ENCODE measurements at regions not wholly inside any gene's neighbourhood (a gene's known extent, or its start where the extent isn't known, plus 50 kb on each side); places are given as distances from the start of the nearest gene placed in this dataset.

GRCh38 chr14:87824266-87824665 lies 168.7 kb downstream of the GALC start:
- CTCF ChIA-PET = no interaction called here
- no peaks in the 10 kb centered on the region for H3K4me1 Mint-ChIP-seq

GRCh38 chr14:87816416-87816815 lies 176.6 kb downstream of the GALC start:
- H3K36me3 Mint-ChIP-seq (ENCODE audit: low read depth) = no peaks in the 10 kb centered on the region
- ChIA-PET POLR2A (no interaction called here), CTCF (no interaction called here)
- H3K27ac Mint-ChIP-seq = no peak overlapping the region
- DNase-seq = no peak
- no peaks in the 10 kb centered on the region for H3K27me3 Mint-ChIP-seq
- H3K4me1 Mint-ChIP-seq = no peaks in the 10 kb centered on the region
- no peak for ATAC-seq (ENCODE audit: low read depth)
- intact Hi-C loops (cut with micrococcal nuclease) = no loop called here
- H3K9me3 Mint-ChIP-seq = no peaks in the 10 kb centered on the region
- H3K4me3 Mint-ChIP-seq = no peak overlapping the region
- TF ChIP-seq CTCF (IDR thresholded peaks at IDR 0.05) = no peak

More at GRCh38 chr14:87824266-87824665, 168.7 kb downstream of the GALC start:
- ATAC-seq (ENCODE audit: low read depth) (no peak), DNase-seq (no peak)
- Mint-ChIP-seq H3K9me3 (no peaks in the 10 kb centered on the region), H3K4me3 (no peak overlapping the region), H3K27ac (no peak overlapping the region), H3K27me3 (no peaks in the 10 kb centered on the region), H3K36me3 (ENCODE audit: low read depth) (no peaks in the 10 kb centered on the region)
- POLR2A ChIA-PET = no interaction called here
- intact Hi-C loops (cut with micrococcal nuclease) = no loop called here
- no peak for TF ChIP-seq CTCF (IDR thresholded peaks at IDR 0.05)

- no peak for ATAC-seq (ENCODE audit: low read depth)
- CTCF ChIA-PET = no interaction called here
- TF ChIP-seq CTCF (IDR thresholded peaks at IDR 0.05) = no peak
- Mint-ChIP-seq H3K4me3 (no peak overlapping the region), H3K27ac (no peak overlapping the region), H3K27me3 (no peaks in the 10 kb centered on the region), H3K36me3 (ENCODE audit: low read depth) (no peaks in the 10 kb centered on the region), H3K9me3 (no peaks in the 10 kb centered on the region), H3K4me1 (no peaks in the 10 kb centered on the region)
- intact Hi-C loops (cut with micrococcal nuclease) = no loop called here
- POLR2A ChIA-PET = no interaction called here
- DNase-seq = no peak
Observed at GRCh38 chr14:87815121-87815520, 177.9 kb downstream of the GALC start.

- Mint-ChIP-seq H3K9me3 (no peaks in the 10 kb centered on the region), H3K27me3 (no peaks in the 10 kb centered on the region), H3K27ac (no peak overlapping the region), H3K4me3 (no peak overlapping the region), H3K36me3 (ENCODE audit: low read depth) (no peaks in the 10 kb centered on the region), H3K4me1 (no peaks in the 10 kb centered on the region)
- CTCF ChIA-PET = no interaction called here
- no peak for ATAC-seq (ENCODE audit: low read depth)
- TF ChIP-seq CTCF (IDR thresholded peaks at IDR 0.05) = no peak
- POLR2A ChIA-PET = no interaction called here
- intact Hi-C loops (cut with micrococcal nuclease) = no loop called here
- no peak for DNase-seq
Observed at GRCh38 chr14:87813686-87814085, 179.3 kb downstream of the GALC start.

DNA sequence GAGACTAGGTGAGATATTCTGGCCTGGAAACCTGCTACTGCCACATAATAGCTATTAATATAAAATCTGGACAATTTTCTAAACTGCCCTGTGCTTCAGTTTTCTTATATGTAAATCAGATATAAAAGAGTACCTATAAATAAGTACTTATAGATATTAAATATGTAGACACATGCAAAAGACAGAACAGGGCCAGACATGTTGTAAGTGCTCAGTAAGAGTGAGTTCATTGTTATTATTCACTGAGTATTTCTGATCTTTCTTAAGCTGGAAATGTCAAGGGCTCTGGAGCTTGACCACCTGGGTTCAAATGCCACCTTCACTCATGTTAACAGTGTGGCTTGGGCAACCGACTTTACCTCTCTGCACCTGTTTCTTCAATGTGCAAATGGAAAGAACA lies 179.8 kb downstream of the GALC start:
- DNase-seq = no peak
- no peak overlapping the region for H3K4me3 Mint-ChIP-seq
- CTCF ChIA-PET = no interaction called here
- H3K9me3 Mint-ChIP-seq = no peaks in the 10 kb centered on the region
- no peaks in the 10 kb centered on the region for H3K4me1 Mint-ChIP-seq
- no peak overlapping the region for H3K27ac Mint-ChIP-seq
- H3K36me3 Mint-ChIP-seq (ENCODE audit: low read depth) = no peaks in the 10 kb centered on the region
- no peak for TF ChIP-seq CTCF (IDR thresholded peaks at IDR 0.05)
- no peaks in the 10 kb centered on the region for H3K27me3 Mint-ChIP-seq
- POLR2A ChIA-PET = no interaction called here
- ATAC-seq (ENCODE audit: low read depth) = no peak
- intact Hi-C loops (cut with micrococcal nuclease) = no loop called here
